NCI-H2171 treated with DMSO at 0.1 percent for 48 hours (cell line): ENCODE measurements at regions not wholly inside any gene's neighbourhood (a gene's known extent, or its start where the extent isn't known, plus 50 kb on each side); places are given as distances from the start of the nearest gene placed in this dataset.
"Not testable (repeated sequence)": the region's sequence is repeated elsewhere in the genome, so short reads cannot be mapped to it uniquely, and the experiment has no call there.

ENCODE experiments used
- DNase-seq: peaks from one replicate; lab custom pipeline; 2025; lab: John Stamatoyannopoulos, UW

DNA sequence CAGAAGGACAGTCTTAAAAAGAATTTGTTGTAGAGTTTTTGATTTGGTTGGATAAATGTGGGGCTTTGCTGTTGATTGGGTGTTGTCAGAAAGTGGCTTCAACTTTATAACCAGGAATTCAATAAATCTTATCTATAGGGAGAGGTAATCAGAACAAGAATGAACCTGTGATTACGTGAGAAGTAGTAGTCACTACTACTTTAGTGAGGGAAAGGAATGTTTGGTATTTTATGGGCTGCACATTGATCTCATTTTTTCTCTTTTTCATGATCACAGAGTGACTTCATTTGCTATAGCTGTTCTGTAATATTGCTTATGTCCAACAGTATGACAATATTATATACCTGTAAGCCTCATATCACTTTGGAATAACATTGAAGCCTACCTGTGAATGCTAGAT lies 485.2 kb upstream of the BCHE start:
- DNase-seq = no peak

DNA sequence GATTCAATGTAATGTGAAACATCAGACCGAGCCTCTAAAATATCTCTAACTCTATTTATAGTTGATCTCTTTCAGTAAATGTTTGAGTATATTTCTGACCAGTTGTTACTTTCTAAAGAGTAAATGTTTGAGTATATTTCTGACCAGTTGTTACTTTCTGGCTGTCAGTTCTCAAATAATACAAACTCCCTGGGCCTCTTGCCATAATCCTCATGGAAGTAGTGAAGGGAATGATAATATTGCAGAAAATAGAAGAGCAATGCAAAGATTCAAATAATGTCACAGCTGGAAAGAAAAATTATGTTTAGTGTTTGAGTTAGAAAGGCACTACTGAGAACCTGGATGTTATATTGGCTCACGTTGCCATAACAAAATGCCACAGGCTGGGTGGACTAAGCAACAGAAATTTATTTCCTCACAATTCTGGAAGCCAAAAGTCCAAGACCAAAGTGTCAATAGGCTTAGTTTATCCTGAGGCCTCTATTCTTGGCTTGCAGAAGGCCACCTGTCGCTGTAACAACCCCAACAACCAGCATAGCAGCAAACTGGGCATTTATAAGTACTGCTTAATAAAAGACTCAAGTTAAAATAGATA lies 470.6 kb upstream of the BCHE start:
- no peak for DNase-seq

DNA sequence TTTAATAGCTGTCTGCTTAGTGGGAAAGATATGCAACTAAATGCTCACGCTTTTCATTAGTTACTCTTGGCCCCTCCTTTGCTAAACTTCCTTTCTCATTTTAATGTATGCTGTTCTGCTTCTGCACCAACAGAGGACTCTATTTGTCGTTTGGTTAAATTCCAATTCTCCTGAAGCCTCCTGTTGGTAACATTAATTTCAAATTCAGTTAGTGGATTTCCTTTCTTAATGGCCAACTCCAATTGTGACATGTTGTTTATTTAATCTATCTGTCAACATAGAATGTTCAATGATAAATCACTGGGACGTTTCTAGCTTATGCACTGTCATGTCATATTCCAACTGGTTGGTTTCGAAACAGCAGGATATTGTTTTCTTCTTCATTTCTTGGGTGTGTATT lies 467.4 kb upstream of the BCHE start:
- DNase-seq = no peak

DNA sequence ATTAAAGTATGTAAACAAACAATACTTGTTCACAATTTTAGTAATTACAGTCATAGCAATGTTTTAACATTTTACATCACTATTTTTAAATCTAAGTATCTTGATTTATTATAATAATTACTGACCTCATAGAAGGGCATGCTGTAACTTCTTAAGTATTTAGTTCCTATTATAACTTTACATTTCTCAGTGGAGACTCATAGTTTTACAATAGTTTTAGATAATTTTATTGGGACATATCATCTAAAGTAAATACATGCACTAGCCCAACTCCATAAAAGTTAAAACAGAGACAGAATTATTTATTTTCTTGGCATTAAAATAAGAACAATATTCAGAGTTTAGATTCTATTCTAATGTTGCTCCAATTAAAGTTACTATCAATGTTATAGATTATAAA lies 466.5 kb upstream of the BCHE start:
- no peak for DNase-seq

DNA sequence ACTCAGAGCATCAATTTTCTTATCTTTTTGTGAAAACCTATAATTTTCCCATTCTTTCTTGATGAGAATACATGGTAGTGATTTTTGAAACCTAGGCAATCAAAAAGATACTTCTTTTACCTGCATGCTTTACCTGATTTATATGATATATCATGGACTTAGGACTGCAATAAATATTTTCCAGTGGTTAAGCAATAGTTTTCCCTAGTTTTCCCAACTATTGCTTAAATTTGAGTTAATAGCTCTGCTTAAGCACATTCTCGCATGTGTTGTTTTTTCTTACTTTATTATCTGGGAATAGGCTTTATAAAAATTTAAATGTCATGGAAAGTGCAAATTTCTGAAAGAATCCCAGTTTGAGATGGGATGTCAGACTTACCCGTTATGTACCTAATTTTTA lies 465.1 kb upstream of the BCHE start:
- no peak for DNase-seq

DNA sequence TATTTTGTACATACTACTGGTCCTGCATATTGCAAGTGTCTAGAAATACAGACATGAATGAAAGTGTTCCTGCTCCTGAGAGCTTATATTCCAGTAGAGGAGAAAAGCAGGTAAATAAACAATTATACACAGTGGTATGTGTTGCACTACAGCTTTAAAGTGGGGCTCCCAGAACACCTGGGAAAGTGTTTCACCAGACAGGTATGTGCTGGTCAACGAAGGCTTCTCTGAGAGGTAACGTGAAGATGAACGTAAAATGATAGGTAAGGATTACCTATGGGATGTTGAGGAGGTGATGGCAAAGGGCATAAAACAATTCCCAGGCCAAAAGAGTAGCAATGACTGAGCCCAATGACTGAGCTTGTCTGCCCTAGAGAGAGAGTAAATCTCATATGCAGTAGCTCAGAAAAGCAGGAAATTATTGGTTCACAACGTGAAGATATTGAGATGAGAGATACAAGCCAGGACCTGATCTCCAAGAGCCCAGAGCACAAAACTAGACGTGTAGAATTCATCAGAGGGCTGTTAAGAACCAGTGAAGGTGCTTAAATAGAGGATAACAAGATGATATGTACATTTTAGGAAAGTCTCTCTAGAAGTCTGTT lies 459.1 kb upstream of the BCHE start:
- no peak for DNase-seq

DNA sequence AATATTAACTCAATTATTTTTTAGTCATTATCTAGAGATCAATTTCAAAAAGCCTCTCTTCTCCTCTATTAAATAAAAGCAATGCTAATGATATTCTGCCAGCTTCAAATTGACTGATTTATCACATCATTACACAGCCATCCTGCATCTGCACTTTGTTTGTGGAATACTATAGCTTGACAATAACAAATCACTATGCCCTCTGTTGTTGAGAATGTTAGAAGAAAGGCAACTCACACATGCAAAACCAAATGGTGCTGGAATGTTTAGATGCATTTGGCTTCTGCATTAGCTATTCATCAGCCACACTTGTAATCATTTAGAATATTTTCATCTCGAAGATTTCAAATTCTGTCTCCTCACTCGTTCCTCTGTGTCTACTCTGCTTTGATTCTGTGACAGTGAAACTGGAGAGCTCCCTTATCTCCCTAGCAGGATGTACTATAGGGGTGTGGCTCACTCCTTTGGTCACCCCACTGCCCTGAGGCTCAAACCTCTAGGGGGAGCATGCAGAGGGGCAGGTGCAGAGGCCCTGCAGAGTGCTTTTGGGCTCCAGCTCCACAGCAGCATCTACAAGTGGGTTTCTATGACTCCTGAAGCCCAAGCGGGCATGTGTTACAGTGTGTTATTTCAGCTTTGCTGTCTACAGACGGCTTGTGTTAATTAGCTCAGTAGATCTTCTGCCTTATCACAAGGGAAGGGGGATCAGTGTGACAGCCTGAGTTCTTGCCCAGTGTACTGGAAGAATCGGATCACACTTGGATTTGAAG lies 454.1 kb upstream of the BCHE start:
- no peak for DNase-seq

DNA sequence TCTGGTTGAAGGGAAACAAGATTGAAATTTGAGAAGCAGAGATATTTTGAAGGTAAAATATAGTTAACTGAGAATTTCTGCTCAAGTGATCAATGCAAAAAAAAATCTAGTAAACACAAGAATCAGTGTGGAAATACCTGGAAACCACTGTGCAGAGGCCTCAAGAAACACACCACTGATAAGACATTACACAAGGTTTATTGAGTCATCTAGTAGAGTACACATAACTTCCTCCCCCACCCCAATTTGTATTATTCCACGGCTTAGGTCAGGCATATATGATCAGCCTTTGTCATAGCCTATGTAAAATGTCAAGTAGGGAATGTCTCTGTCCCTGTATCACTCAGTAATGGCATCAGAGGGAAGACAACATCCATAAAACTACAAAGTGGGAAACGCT lies 447.8 kb upstream of the BCHE start:
- no peak for DNase-seq

DNA sequence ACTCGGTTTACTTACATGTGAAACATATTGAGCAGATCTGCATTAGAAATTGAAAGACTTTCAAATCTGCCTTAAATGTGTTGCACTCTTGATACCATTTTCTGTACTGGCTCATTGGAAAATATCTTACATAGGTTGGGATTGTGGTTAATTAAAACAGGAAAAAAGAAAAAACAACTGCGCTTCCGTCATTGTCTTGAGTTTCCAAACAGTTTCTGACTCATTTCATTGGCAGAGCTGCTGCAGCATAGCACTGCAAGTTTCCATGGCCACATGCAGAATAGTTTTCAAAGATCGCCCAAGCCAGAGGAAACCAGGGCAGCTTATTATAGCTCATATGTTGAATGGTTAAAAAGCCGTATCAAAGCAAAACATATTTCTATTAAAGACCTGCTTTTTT lies 446.6 kb upstream of the BCHE start:
- no peak for DNase-seq

DNA sequence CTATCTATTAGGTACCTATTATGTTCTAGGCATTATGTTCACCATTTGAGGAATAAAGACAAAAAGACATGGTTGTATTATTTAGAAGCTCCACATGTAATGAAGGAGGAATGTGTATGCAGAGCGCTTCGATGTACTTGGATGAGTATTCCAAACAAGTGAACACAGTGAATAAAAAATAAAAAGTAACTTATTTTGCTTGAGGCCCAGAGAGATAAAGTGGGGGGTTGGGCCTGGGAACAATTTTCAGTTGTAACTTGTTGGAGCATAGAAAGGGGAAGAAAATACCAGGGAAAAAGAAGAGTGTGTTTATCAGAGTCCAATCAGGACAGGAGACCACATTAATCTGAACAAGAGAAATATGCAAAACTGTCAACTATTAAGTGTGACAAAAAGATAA lies 445.7 kb upstream of the BCHE start:
- DNase-seq = no peak

DNA sequence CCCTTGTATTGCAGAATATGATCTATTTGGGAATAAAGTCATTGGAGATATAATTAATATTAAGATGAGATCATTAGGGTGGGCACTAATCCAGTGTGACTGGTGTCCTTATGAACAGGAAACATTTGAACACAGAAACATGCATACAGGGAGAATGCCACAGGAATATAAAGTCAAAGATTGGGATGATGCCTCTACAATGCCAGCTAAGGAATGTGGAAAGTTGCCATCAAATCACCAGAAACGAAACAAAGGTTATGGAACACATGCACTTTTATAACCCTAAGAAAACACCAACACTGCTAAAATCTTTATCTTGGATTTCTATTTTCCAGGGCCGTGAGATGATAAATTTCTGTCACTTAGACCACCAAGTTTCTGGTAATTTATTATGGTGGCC lies 442.4 kb upstream of the BCHE start:
- no peak for DNase-seq

DNA sequence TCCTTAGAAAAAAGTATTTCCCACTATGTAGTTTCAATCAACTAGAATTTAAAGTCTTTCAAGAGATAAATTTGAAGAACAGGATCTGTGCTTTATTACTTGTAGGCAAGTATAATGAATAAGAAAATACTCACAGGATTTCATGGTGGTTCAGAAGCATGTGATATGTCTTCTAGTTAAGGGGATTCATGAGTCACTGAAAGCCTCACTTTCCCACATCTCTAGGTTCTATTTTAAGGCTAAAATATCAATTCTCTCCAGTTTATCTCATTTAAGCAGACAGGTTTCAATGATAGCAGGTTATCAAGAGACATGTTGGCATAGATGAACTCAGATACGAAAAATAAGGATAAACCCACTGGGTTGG lies 437.8 kb upstream of the BCHE start:
- DNase-seq = no peak

DNA sequence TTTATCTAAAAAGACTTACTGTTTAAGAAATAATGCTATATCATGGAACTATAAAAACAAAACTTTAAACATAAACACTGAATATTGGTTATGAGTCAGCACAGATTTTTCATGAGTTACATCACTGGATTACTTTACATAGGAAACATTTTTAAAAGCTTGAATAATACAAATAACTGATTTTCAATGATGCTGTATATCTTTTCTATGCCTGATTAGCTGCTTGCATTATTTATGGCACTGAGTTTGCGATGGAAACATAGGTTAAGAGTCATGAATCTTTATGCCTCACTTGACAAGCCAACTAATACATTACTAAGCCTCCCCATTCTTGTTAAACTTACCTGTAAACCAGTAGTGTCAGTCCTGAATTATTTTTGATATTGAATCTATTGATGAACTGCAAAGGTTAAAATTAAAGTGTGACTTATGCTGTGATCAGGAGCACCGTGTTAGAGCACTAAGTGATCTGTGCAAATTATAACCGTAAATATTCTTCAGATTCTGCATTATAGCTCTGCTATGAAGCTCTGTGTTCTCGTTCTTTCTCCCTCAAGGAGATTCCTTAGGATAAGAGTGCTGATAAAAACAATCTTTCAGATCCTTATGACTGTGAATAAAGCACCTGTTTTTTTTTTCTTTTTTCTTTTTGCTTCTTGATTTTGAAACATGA lies 437.3 kb upstream of the BCHE start:
- no peak for DNase-seq

DNA sequence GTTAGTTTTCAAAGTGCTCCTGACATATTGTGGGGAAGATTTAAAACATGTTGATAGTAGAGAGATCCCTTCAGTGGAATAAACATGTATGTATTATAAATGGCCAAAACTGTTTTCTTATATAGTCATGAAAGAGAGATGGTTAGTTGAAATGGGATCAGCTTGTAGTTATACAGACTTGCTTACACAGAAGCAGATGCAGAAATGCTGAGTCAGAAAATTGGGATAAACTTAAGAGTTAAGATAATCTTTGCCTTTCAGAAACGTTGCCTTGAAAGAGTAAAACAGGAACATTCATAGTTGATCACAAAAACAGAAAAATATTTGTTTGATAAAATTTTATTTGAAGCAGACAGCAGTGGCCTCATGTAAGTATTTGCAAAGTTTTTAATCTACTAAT lies 433.2 kb upstream of the BCHE start:
- DNase-seq = no peak

DNA sequence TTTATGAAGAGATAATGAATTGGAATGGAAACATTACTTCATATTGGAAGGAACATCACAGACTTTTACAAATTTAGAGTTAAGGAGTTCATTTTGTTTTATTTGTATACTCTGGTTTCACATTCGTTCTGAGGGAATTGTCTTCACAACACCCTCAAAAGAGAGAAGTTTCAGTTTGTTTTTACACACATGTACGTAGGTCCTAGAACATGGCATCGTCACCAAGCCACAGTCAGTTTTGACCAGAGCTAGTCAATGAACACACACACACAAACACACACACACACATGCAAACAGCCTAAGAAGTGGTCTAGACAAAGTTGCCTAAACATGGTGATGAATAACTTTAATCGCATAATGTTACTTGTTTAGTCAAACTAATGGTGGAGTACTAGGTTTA lies 427.9 kb upstream of the BCHE start:
- no peak for DNase-seq

DNA sequence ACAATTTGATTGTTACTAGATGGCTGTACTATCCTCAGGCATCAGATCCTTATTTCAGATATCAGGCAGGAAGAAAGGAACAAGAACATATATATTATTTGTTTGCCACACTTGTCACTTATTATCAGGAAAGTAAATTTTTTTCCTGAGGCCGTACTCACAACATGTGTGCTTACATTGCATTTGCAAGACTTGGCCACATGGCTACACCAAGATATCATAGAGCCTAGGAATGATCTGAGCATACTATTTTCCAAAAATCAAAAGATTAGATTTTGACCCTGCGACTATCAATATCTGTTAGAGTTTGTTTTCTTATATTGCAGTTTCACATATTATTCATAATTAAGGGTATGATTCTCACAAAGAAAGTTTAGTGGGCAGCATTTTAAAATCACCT lies 426.2 kb upstream of the BCHE start:
- DNase-seq = no peak

DNA sequence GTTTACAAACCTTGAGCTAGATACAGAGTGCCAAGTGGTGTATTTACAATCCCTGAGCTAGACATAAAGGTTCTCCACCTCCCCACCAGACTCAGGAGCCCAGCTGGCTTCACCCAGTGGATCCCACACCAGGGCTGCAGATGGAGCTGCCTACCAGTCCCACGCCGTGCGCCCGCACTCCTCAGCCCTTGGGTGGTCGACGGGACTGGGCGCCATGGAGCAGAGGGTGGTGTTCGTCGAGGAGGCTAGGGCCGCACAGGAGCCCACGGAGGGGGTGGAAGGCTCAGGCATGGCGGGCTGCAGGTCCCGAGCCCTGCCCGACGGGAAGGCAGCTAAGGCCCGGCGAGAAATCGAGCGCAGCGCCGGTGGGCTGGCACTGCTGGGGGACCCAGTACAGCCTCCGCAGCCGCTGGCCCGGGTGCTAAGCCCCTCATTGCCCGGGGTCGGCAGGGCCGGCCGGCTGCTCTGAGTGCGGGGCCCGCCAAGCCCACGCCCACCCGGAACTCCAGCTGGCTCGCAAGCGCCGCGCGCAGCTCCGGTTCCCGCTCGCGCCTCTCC lies 421.1 kb upstream of the BCHE start:
- DNase-seq = not testable (repeated sequence)

DNA sequence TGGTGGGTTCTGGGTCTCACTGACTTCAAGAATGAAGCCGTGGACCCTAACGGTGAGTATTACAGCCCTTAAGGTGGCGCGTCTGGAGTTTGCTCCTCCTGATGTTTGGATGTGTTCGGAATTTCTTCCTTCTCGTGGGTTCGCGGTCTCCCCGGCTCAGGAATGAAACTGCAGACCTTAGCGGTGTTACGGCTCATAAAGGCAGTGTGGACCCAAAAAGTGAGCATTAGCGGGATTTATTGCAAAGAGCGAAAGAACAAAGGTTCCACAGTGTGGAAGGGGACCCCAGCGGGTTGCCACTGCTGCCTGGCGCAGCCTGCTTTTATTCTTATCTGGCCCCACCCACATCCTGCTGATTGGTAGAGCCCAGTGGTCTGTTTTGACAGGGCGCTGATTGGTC lies 420.5 kb upstream of the BCHE start:
- DNase-seq = no peak

DNA sequence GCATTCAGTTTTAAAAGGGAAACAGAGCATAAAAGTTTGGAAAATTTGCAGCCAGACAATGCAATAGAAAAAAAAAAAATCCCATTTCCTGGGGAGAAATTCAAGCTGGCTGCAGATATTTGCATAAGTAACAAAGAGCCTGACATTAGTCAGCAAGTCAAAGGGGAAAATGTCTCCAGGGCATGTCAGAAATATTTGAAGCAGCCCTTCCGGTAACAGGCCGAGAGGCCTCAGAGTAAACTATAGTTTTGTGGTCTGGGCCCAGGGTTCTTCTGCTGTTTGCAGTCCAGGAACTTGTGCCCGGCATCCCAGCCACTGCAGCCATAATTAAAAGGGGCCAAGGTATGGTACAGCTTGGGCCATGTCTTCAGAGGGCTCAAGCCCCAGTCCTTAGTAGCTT lies 411.6 kb upstream of the BCHE start:
- DNase-seq = no peak

DNA sequence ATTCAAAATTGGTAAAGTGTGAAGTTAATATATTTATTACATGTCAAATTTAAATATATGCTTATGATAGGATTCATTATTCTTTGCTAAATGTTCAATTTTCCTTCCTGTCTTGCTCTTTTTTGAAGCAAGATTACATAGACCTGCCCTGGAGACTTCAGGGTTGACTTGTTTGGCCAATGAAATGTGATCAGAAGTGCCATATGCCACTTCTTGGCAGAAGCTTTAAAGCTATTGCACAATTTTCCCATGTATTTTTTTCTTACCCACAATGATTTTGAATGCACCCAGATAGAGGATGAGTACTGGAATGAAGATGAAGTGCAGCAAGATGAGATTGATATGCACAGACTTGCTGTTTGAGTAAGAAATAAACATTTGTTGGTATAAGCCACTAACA lies 406.3 kb upstream of the BCHE start:
- peak; percentile 94 for DNase-seq

DNA sequence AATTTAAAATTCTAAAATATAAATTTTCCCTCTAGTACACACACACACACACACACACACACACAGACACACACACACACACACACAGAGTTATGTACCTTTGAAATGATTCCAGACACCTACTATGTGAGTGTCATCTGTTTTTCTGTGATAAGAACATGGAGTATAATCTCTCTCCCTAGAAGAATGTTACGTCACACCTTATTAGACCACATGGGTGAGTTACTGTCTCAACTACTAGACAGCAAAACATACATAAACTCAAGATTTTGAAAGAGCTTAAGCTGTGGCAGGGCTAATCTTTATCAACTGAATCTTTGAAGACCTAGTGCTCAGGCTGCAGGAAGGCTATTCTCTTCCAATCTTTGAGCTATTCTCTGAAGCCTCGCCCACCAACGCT lies 385.9 kb upstream of the BCHE start:
- DNase-seq = no peak

DNA sequence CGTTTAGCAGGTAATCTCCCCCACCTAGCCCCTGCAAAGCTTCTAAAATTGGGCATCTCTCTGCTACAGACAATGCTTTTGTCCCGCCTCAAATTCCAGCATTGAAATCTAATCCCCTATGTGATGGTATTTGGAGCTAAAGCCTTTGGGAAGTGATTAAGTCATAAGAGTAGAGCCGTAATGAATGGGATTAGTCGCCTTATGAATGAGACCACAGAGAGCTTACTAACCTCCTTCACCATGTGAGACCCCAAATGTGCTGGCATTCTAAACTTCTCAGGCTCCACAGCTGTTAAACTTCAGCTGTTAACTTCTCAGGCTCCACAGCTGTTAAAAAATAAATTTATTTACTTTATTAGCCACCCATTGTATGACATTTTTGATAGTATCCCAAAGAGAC lies 374.2 kb upstream of the BCHE start:
- no peak for DNase-seq

DNA sequence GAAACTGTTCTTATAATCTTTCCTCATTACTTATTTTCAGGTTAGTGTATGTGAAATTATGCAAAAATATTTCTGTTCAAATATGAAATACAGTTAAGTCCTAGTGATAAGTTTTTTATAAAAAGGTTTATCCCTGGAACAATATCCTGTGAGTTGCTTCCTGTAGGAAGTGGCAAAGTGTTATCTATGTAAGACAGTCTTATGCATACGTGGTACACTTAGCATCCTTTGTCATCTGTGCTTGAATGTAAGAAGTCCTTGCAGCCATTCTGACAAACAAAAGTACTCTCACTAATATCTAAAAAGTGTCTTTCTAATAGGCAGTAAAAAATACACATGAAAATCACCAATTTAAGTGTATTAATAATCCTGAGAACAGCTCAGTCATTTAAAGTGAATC lies 372.5 kb upstream of the BCHE start:
- DNase-seq = no peak
